GM18499 (cell line): ENCODE measurements at regions not wholly inside any gene's neighbourhood (a gene's known extent, or its start where the extent isn't known, plus 50 kb on each side); places are given as distances from the start of the nearest gene placed in this dataset.

Experiments
- ATAC-seq: cut with Tn5 transposase; IDR thresholded peaks from one replicate; pipeline ENCODE4 v1.9.1; 2021; ENCODE audit warnings: moderate number of reproducible peaks; ENCODE audit not compliant: insufficient read depth, unreplicated experiment

GRCh38 chr6:14422917-14423316 is 305.3 kb downstream of the CD83 start:
- ATAC-seq: no peak

GRCh38 chr6:14423330-14423729 is 305.8 kb downstream of the CD83 start:
- no peak for ATAC-seq

GRCh38 chr6:14423955-14424354 is 306.4 kb downstream of the CD83 start:
- ATAC-seq: no peak

- no peak for ATAC-seq
Measured at GRCh38 chr6:14425805-14426204, 308.2 kb downstream of the CD83 start.

- no peak for ATAC-seq
Measured at GRCh38 chr6:14426281-14426680, 308.7 kb downstream of the CD83 start.

- ATAC-seq: no peak
Measured at GRCh38 chr6:14428269-14428668, 310.7 kb downstream of the CD83 start.

GRCh38 chr6:14429396-14429795 is 311.8 kb downstream of the CD83 start:
- ATAC-seq: no peak

GRCh38 chr6:14430218-14430617 is 312.6 kb downstream of the CD83 start:
- ATAC-seq: no peak

- ATAC-seq: no peak
Measured at GRCh38 chr6:14431385-14432330, 314.1 kb downstream of the CD83 start.

- ATAC-seq: no peak
Measured at GRCh38 chr6:14434916-14435690, 317.5 kb downstream of the CD83 start.

- ATAC-seq: no peak
Measured at GRCh38 chr6:14436592-14437132, 319.1 kb downstream of the CD83 start.

GRCh38 chr6:14439419-14439818 is 321.8 kb downstream of the CD83 start:
- no peak for ATAC-seq

- ATAC-seq: no peak
Measured at GRCh38 chr6:14440215-14440910, 322.8 kb downstream of the CD83 start.

- ATAC-seq: no peak
Measured at GRCh38 chr6:14440940-14441781, 323.6 kb downstream of the CD83 start.

GRCh38 chr6:14442242-14442641 is 324.7 kb downstream of the CD83 start:
- ATAC-seq: no peak

GRCh38 chr6:14443629-14444268 is 326.2 kb downstream of the CD83 start:
- ATAC-seq: no peak

GRCh38 chr6:14444295-14444972 is 326.9 kb downstream of the CD83 start:
- ATAC-seq: no peak

- ATAC-seq: no peak
Measured at GRCh38 chr6:14447240-14447639, 329.7 kb downstream of the CD83 start.

GRCh38 chr6:14448246-14448645 is 330.7 kb downstream of the CD83 start:
- no peak for ATAC-seq
